ENCODE measurements at regions not wholly inside any gene's neighbourhood (a gene's known extent, or its start where the extent isn't known, plus 50 kb on each side); places are given as distances from the start of the nearest gene placed in this dataset.

DNA sequence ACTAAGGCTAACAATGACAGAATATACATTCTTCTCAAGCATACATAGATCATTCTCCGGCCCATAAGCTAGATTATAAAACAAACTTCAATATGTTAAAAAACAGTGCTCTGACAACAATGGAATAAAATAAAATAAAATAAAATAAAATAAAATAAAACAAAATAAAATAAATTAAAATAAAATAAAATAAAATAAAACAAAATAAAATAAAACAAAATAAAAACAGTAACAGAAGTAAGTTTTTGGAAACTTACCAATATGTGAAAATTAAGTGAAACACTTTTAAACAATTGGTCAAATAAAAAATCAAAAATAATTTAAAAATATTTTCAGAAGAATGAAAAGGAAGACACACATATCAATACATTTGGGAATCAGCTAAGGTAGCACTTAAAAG, 1785.8 kb upstream of the PCDH20 start:
- DNase-seq = no peak

DNA sequence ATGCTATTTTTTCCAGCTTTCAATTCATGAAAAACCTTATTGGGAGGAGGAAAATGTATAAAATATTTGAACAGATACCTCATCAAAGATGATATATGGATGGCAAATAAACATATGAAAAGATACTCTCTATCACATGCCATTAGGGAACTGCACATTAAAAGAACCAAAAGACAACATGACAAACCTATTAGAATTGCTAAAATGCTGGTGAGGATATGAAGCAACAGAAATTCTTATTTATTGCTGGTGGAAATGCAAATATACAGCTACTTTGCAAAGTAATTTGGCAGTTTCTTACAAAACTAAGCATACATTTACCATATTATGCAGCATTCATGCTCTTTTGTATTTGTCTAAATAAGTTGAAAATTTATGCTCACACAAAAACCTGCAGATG, 1783.9 kb upstream of the PCDH20 start:
- DNase-seq = no peak

DNA sequence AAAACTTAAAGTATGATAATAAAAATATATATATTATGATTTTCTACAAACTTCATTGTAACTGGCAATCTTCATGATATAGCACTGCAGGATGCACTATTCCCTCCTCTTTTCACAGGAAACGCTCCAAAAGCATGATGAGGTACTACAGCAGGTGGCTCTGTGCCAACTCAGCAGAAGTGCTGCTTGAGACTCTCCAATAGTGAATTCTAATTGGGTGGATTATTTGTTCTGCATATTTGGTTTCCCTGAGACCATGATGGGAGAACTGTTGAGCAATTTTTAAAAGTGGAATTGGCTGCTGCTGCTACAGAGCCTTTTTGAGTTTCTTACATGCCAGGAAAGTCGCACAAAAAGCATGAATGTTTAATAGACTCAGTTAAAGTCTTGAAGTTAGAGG, 1782.4 kb upstream of the PCDH20 start:
- DNase-seq = no peak

DNA sequence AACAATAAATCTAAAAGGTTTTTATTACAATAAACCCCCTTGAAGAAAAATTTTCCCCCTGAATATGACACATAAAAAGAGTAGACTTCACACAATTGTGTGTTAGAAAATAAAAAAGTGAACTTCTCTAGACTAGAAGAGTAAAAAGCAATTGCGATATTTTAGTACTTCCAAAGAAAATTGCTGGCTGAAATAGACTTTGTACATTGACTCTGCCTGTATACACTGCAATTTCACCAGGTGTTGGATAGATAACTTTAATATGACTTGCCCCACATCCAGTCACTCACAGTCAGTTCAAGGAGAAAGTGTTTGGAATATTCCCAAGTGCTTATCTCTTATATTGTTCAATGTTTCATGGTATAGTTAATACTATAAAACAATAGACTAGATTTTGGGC, 1780.1 kb upstream of the PCDH20 start:
- DNase-seq = no peak

DNA sequence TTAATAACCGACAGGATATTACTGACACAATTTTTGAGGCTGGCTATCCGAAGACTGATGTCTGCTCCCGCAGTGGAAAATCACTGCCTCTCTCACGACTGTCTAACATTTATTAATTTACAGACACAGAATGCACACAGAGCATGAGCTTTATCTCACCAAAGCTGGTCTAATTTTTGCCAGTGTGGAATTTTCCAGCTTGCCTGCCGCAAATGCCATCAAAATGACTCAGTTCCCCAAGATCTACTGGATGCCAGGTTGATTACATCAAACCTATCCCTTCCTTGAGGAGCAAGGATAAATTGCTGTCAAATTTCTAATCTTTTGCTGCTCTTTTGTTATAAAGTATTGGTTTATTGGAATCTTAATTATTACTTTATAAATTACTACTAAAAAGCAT, 1775.1 kb upstream of the PCDH20 start:
- no peak for DNase-seq

DNA sequence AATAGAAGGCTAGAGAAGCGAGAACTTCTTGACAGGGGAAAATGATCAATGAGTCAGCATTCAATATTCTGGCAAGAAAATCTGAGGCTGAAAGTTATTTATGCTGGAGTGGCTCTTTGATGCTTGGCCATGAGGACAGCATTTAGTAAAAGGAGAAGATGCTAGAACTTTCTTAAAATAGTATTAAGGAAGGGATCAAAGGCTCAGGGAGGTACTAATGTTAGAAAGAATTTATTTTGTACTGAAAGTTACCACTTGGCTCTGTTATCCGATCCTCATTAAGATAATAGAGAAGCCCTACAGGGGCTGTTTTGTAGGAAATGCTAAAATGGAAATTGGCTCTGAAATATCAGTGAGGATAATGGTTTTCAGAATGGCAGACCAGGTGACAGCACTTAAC, 1774.6 kb upstream of the PCDH20 start:
- no peak for DNase-seq

DNA sequence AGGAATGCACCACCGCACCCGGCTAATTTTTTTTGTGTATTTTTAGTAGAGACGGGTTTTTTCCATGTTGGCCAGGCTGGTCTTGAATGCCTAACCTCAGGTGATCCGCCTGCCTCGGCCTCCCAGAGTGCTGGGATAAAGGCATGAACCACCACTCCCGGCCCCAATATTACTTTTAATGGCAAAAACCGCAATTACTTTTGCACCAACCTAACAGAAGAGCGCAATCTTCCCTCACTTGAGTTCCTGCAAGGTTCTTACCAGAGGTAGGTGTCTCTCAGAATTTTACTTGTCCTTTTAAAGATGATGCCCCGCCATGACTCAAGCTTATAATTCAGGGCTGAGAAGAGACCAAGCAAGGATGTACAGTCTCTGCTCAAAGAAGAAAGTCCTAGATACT, 1774.1 kb upstream of the PCDH20 start:
- no peak for DNase-seq

DNA sequence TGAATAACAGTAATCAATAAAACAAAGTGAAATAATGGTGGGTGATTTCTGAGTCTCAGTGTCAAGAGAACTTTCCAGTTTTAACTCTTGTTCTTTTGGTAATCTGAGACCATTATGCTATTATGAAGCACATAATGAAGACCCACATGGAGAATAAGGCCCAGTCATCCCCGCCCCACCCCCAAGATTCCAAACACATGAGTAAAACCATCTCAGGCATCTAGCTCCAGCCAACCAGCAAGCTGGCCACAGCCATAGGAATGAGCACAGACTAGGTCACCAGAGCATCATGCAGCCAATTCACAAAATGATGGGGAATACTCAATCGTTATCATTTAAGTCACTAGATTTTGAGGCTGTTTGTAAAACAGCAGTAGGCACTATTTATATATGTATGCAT, 1769.0 kb upstream of the PCDH20 start:
- DNase-seq = no peak

DNA sequence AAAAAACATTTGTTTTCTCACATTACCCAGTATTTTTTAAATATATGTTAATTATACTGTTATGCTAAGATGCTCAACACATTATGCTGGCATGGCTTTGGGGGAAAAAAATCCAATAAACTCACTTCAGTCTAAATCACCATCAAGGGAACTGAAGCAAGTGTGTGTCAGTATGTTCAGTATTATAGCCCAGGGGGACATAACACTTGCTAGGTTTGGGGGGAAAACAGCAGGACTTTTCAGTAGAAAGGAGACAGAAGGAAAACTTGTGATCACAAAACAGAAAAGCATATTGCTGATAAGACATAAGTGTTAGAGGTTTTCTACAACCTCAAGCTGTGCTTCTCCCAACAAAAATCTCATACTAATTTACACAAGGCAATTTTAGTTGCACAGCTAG, 1759.9 kb upstream of the PCDH20 start:
- DNase-seq = no peak

DNA sequence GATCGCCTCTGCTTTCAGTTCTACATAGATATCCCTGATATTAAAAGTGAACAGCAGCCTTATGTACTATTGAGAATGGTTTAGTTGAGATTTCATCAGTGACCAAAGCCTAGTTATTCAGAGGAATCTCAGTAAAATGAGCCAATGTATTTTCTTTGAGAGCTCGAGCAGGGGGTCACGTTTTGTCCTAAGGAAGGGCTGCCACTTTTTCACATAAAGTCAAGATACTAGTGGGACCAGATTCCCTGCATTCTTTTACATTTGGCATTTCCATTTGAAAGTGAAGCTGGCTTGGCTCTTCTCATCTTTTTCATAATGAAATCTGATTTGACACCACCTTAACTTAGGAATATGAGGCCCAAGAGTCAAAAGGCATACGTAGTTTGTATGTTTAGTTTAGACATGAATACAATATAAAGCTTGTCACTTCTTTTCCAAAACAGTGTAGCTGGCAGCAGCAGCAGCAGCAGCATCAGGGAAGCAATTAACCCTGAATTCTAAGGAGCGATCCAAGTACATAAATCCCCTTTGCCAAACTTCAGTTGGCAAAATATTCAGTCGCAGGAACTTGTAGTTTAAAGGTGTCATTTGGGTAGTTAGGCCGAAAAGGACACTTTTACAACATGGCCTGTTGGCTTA, 1752.2 kb upstream of the PCDH20 start:
- no peak for DNase-seq

DNA sequence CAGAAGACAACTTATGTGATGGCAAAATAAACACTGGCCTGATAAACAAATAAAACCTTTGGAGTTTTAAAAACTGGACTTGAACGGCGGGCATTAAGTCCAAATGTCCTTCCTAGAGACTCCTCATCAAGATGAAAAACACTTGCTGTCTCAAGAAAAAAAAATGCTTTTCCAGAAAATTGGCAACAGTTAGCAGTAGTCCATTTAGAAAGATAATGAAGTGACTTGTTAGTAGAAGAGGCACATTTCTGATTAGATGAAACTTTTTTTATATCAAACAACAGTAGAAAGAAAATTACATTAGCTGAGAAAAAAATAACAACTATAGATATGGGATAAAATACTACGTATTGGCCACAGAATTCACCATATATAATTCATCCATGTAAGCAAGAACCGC, 1750.7 kb upstream of the PCDH20 start:
- no peak for DNase-seq

DNA sequence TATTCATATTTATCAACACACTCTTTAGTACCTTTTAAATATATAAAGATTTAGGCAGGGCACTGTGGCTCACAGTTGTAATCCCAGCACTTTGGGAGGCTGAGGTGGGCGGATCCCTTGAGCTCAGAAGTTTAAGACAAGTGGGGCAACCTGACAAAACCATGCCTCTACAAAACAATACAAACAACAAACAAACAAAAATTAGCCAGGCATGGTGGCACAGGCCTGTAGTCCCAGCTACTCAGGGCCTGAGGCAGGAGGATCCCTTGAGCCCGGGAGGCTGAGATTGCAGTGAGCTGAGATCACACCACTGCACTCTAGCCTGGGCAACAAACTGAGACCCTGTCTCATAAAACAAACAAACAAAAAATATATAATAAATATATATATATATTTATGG, 1748.3 kb upstream of the PCDH20 start:
- DNase-seq = no peak

DNA sequence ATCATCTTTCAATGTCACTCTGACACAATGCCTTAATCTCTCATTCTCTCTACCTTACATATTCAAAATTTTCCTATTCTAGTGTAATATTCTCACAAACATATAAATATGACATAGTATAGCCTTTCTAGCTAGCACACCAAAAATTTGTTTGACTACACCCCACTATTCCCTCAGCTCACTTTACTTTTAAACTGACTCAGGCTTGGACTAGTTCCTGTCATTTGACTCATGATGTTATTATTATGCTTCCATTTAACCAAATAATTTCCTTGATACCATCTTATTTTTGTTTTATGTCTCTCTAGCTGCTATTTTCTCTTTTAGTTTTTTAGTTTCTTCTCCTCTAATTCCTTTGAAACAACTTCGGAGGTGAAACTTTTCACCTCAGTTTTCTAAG, 1745.6 kb upstream of the PCDH20 start:
- no peak for DNase-seq

DNA sequence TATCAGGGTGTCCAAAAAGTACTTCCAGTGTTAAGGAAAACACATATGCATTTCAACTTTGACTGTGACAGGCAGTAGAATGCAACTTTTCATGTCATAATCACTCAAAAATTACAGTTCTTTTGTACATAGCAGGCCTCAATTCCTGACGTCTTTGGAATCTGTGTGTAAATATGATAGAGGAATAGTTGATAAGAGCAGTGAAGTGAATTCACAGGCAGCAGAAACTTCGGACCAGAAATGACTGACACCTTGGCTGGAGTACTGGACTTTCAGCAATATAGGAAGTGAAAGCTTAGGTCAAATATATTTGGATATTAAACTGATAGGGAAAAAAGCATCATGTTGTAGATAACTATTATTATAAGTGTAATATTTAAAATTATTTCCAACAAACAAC, 1741.2 kb upstream of the PCDH20 start:
- no peak for DNase-seq

DNA sequence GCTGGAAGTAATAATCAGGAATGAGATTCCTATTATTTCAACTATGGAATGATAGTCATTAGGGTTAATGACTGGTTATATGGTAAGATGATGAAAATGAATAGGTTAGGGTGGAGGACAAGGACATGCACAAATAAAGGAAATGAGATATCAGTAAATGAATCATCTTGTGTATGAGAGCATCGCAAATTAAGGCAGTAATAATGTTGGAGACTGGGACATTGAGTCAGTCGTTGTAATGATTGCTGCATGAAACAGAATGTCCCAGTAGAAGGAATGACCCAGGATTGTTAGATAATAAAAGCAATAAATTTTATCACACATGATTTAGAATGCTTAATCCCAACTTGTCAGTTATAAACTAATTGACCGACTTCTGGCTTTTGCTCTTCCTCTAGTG, 1733.7 kb upstream of the PCDH20 start:
- DNase-seq = no peak

DNA sequence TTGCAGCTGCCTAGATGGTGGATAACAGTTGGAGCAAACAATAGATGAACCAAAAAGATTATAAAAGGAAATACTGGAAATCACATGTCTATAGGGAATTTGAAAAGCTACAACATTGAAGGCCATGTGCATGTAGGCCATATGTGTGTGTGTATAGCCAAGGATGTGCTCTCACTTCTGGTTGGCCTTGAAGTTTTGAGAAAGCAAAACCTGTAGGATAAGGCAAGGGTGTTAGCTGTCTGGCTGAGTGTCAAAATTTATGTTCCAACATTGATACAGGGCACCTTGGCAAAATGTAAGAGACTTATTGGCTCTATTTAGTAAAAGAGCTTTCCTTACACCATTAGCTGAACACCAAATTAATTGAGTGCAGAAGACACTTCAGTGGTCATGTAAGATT, 1723.6 kb upstream of the PCDH20 start:
- DNase-seq = no peak

DNA sequence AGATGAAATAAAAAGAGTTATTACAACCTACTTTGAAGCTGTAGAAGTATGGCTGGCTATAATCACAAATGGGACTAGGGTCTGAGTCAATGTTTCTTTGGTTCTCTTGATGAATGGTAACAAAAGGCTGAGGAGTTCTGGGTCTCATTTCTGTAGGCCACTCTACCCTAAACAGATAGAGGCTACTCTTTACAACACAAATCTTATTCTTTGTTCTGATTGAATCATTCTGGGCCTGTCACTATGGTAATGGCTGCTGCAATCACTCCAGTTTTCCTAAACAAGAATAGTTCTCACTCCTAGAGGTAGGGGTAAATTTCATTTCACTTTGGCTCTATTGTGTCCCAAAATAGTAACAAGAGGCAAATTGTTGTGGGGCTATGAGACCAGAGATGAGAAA, 1714.3 kb upstream of the PCDH20 start:
- DNase-seq = no peak

DNA sequence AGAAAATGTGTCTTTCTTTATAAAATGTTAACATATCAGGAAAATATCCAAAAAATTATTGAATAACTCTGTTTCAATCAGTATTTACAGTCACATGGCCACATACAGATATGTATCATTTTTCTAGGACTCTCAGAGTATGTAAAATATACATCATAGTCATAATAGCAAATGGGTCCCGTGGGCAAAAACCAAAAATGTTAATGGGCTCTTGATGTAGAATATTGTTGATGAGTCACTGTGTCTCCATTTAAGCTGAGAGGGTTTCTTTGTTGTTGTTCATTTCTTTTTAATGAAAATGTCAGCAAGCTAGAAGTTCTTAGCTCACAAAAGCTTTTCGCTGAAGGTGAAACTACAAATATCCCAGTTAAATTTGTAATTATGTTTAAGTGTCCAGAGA, 1713.1 kb upstream of the PCDH20 start:
- no peak for DNase-seq

DNA sequence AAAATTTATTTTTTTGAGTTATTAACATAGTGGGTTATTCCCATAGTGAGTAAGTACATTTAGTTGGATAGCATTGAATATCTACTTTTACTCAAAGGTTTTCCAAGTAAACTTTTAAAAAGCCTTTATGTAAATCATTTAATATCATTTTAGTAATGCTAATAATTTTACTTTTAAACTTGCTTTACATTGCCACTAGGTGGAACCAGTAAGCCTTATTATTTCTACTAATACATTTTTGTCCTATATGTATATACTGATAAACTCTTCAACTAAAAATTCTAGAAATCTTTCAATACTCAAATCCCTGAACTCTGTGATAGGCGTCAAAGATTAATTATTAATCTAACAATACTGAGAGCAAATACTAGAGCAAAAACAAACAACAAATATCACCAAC, 1709.2 kb upstream of the PCDH20 start:
- DNase-seq = no peak

DNA sequence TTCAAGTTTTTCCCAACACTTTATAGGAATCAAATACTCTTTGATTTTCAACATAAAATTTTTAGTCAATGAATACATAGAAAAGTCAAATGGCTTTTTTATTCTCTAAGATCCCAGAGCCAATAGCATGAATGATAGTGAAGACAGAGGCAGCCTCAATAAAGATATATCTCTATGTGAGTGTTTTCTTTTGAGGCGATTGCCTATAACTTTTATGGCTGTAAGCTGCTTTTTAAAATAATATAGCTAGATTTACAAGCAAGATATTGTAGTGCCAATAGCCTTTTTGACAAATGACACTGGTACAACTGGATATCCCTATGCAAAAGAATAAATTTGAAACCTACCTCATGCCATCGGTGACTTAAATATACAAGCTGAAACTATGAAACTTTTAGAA, 1705.2 kb upstream of the PCDH20 start:
- DNase-seq = no peak

DNA sequence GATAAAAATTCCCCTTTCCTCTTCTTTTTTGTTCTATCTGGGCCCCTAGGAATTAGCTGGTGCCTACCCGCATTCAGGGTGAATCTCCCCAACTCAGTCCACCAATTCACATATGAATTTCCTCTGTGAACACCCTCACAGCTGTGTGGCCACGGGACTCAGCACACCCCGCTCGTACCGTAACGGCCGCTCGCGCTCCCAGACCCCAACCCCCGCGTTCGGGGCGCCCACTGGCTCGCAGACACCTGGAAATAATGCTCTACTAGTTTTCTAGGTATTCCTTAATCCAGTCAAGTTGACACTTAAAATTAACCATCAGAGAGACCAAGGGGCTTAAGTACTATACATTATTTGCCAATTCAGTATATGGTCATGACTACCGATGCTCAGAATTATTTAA, 1702.1 kb upstream of the PCDH20 start:
- DNase-seq = no peak

DNA sequence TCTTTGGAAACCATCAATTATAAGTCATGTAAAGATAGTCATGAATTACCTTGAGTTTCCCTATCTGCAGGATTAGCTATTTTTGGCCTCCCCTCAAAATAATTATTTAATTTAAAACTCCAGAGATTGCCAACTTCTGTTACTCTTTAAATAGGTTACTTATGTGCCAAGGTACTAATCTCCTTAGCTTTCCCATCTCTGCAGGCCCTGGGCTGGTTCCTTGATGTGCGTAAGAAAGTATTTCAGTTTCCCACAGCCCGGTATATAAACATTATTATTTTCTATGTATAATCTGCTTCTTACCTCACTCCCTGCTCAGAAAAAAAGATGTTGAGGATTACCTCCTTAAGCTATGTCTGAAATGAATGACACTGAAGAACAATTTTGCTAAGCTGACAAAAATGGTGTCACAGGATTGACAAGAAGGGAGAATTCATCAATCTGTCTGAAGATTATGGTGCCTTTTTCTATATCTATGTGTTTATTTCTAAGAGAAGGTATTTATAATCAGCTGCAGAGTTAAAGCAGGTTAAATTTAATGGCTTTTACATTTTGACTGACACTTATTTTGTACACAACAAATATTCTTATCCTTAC, 1697.2 kb upstream of the PCDH20 start:
- no peak for DNase-seq

DNA sequence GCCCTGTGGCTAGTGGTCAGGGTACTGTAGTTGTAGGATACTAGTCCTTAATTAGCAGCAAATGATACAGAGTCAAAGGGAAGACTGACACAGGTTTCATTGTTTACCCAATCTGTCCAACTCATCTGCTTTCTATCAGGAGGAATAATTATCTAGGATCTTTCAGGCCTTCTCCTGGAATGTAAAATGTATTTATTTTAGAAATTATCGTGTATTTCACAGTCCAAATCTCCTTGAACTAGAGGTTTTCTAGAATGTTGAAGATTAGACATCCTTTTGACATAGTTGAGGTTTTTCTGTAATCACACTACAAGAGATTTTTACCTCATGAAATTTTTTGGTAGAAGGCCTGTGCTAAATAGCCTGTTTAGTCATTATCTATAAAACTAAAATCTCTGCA, 1694.8 kb upstream of the PCDH20 start:
- DNase-seq = no peak

DNA sequence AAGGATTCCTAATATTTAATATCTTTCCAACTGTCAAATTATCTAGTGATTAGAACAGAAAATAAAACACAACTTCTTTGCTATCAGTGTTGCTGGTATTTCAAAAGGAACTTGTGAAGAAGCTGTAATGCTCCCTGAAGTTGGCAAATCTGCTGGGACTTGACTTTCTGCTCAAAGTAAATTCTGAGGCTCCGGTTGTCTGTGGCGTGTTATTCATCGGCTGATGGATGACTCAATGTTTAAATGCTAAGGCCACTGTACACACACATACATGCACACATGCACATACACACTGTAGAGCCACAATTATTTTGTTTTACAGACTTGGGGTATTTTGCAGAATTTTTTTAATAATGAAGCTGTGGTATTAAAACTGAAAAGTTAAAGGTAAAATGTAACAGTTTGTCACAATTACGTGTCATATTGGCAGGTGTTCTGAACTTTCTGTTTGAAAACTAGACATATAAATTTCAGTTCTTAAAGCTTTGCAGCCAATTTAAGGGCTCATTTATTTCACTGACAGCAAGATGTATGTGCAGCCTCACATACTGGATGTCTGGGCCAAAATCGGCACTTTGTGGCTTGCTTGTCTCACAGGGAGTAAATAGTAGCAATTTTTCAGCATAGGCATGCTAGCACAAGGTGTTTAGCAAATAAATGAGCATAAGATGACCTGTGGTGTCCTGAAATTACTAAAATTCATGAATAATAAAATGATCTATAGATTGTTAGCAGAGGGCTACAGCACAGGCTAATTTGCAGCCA, 1691.7 kb upstream of the PCDH20 start:
- no peak for DNase-seq

DNA sequence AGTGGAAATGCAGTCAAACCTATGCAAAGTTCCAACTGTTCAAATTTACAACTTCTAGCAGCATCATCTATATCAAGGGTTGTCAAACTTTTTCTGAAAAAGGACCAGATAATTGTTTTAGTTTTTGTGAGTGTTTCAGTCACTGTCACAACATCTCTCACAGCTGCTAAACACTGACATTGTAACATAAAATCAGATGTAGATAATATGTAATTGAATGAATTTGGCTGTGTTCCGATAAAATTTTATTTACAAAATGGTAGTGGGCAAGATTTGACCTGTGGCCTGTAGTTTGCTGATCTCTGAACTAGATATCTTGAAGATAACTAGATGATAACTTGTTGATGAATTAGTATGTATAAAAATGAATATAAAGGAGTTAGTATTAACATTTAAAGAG, 1679.1 kb upstream of the PCDH20 start:
- no peak for DNase-seq
